HG03469 (cell line): ENCODE measurements at regions not wholly inside any gene's neighbourhood (a gene's known extent, or its start where the extent isn't known, plus 50 kb on each side); places are given as distances from the start of the nearest gene placed in this dataset.
"Not testable (repeated sequence)": the region's sequence is repeated elsewhere in the genome, so short reads cannot be mapped to it uniquely, and the experiment has no call there.

Source experiments
- ATAC-seq: cut with Tn5 transposase; IDR thresholded peaks from one replicate; pipeline ENCODE4 v1.9.1; 2021; ENCODE audit warnings: mild to moderate bottlenecking, moderate library complexity, moderate number of reproducible peaks; ENCODE audit not compliant: unreplicated experiment

DNA sequence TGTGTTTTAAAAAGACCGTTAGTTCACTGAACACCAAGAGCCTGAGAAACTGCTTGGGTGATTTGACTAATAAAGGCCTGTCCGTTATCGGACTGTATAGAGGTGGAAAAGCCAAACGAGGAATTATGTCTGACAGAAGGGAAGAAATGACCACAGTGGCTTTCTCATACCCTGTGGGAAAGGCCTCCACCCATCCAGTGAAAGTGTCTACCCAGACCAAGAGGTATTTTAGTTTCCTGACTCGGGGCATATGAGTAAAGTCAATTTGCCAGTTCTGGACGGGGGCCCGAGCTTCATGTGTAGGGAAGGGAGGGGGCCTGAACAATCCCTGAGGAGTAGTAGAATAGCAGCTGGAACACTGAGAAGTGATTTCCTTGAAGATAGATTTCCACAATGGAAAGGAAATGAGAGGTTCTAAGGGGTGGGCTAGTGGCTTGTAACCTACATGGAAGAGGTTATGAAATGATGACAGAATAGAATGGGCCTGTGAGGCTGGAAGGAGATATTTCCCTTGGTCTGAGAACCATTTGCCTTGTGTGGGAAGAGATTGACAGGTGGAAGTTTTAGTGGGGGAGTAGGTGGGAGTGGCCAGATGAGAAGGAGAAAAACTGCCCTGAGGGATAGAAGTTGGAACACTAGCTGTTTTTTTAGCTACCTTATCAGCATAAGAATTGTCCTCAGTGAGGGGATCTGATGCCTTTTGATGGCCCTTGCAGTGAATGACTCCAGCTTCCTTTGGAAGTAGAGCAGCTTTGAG, 106.4 kb upstream of the PPM1J start:
- not testable (repeated sequence) for ATAC-seq

GRCh38 chr1:112818990-112819689, 104.0 kb upstream of the PPM1J start:
- ATAC-seq: no peak

GRCh38 chr1:112817555-112818373, 102.6 kb upstream of the PPM1J start:
- no peak for ATAC-seq

- no peak for ATAC-seq
These were observed 100.2 kb upstream of the PPM1J start for GRCh38 chr1:112815376-112815775.

DNA sequence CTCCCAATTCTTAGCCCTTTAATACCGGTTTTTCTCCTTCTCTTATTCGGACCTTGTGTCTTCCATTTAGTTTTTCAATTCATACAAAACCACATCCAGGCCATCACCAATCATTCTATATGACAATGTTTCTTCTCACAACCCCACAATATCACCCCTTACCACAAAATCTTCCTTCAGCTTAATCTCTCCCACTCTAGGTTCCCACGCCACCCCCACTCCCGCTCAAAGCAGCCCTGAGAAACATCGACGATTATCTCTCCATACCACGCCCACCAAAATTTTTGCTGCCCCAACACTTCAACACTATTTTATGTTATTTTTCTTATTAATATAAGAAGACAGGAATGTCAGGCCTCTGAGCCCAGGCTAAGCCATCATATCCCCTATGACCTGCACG, 99.5 kb upstream of the PPM1J start:
- not testable (repeated sequence) for ATAC-seq

DNA sequence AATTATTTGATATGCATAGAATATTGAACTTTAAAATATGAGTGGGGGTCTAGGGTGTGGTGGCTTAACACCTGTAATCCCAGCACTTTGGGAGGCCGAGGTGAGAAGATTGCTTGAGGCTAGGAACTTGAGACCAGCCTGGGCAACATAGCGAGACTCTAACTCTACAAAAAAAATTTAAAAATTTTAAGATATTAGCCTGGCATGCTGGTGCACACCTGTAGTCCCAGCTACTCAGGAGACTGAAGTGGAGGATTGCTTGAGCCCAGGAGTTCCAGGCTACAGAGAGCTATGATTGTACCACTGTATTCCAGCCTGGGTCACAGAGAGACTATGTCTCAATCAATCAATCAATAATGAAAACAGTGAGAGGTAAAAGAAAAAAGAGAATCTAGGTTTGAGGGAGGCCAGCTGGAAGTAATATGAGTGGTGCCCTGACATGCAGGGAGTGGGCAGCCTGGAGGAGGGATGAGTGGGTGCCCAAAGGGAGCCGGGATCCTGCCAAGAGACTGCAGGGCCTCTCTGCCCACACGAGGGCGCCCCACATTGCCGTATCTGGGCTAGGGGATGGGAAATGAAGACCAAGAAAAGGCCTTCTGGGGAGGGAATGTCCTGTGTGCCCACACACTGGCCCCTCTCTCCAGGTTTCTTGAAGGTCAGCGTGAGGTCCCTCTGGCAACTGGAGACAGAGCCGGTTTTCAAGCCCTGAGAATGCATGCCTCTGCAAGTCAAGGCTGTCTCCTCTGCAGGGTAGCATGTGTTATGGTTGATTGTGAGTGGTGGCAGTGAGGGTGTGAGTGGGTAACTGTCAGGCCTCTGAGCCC, 93.9 kb upstream of the PPM1J start:
- no peak for ATAC-seq

GRCh38 chr1:112807999-112808398, 92.9 kb upstream of the PPM1J start:
- ATAC-seq: no peak

GRCh38 chr1:112807117-112807516, 92.0 kb upstream of the PPM1J start:
- ATAC-seq: no peak

DNA sequence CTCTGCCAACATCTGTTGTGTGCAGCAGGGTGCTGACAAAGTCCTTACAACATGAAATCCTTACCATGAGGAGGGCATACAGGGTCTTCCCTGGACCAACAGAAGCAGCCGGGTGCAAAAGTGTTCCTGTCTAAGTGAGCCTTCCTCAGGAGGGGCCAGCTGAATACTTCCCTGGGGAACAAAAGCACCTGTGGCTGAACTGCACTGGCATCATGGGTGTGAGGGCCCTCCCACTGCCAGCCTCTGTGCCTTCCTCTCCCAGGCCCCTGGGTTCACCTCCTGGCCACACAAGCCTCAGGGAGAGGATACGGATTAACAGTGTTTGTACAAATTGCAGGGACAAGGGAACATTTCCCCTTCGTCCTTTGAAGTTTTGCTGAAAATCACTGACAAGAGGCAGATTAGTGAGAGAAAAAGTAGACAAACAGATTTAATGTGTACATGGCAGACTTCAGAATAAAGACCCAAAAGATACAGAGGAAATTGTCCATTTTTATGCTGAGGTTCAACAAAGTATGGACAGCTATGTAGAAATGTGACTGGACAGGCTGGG, 91.0 kb upstream of the PPM1J start:
- ATAC-seq: no peak

DNA sequence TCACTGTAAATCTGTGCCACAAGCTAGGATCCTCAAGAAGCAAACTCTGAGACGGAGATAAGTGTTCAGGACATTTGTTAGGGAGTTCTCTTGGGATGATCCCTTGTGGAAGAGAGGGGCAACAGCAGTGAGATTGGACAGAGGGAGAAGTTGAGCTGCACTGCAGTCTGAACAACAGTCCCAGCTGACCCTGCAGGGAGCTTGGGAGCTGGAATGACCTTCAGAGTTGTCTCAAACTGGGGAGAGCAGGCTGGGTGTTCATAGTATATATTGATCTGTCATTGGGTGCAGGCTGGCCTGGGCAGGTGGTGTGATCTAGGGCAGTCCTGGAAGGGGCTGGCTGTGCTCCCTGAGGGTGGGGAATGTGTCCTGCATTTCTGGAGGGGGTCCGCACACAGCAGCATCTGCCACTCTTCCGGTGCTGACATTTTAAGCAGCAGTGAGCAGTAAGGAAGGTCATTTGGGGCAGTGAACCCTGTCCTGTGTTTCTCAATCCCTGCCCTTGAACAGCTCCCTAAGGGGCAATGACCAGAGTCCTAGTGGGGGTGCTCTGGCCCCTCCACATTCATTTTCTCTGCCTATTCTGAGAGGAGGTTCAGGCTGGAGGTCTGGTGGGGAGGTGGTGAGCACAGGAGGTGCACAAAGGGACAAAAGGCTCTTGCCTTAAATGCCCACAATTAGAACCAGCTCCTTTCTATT, 90.2 kb upstream of the PPM1J start:
- ATAC-seq: no peak

DNA sequence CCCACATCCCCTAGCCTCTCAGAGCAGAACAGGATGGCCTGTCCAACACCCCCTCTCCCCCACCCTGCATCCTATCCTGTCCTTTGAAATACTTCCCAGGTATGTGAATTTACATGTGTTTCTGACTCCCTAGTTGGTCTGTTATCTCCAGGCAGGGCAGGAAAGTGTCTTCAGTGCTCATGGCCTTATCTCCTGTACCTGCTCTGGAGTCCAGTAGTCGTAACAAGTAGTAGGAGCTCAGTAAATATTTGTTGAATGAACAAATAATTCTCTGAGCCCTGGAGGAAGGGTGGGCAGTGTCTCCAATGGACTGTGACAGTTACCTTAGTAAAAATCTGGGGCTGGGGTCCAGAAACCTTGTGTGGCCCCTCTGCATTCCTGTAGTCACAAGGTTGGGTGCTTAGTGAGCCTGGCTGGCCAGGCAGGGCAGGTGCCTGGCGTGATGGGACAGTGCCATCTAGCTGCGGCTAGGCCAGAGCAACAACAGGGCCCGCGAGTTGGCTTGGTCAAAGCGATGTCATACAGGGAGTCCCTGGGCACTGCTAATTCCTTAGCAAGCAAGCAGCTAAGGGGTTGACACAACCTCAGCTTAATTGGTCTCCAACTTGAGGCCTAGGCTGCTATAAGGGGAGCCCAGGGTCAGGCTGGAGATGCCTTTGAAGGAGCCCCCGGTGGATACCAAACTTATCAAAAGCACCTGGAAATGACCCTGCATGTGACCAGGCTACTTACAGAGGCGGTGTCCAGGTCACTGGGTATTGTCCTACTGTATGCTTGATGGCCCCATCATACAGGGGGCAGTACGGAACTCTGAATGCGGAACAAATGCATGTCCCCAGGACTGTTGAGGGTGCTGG, 89.0 kb upstream of the PPM1J start:
- ATAC-seq: no peak

DNA sequence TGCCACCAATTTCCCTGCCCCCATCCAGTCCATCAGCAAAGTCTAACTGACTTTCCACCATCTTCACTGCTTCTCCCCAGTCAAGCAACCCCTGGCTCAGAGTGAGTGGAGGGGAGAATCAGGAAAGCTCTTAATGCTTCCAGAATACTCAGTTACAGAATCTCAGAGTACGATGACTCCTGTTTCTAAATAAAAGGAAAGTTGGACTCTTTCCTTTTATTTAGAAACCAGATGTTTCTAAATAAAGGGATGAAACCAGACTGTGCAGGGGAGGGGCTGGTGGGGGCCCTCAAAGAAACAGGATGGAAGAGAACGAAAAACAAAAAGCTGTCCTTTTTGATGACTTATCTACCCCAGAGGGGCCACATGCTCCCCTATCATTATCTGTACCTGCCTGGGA, 85.2 kb upstream of the PPM1J start:
- ATAC-seq: no peak

DNA sequence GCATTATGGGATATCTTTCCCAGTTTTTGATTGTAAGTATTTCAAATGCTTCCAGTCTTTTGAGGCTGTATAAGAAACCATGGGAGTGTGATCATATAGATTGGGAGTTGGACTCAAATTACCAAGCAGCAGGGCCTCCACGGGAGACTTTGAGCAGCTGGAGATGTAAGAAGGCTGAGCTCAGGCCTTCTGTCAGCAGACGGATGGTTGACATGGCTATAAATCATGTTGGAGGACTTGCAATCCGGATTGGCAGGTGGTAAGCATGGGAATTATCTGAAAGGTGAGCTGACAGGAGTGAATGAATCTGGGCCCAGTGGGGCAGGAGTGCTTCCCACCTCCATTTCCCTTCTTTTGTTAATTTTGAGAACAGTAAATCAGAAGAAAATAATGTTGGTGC, 83.2 kb upstream of the PPM1J start:
- no peak for ATAC-seq

DNA sequence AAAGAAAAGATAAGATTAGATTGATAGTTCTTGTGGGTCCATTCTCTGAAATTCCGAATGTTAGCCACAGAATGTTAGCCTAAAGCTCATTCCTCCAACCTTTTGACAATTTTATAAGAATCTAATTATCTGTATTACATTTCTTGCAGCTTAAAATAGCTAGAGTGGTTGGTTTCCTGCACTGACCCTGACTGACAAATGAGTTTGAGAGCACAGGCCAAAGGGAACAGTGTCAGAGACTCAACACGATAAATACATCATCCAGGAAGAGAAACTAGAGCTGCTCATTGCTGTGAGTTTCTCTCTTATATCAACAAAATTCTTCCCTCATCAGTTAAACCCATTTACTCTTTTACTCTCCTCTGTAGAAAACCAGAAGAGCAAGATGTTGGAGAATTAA, 82.1 kb upstream of the PPM1J start:
- ATAC-seq: no peak

- ATAC-seq: no peak
These were observed 79.6 kb upstream of the PPM1J start for GRCh38 chr1:112794654-112795239.

GRCh38 chr1:112793631-112794565, 78.8 kb upstream of the PPM1J start:
- ATAC-seq: no peak

- no peak for ATAC-seq
These were observed 76.6 kb upstream of the PPM1J start for GRCh38 chr1:112791723-112792104.
